Caco-2 (cell line): ENCODE measurements at regions not wholly inside any gene's neighbourhood (a gene's known extent, or its start where the extent isn't known, plus 50 kb on each side); places are given as distances from the start of the nearest gene placed in this dataset.

ENCODE experiments used
- BruUV-seq: library from RNA; stranded (reverse); fragments of 400-500 nt; replicated peaks from 2 replicates; lab custom pipeline; 2021; lab: Mats Ljungman, UMichigan
- CTCF ChIA-PET: fragments of 300-600 bp; sonication (Branson Sonifier 250); formaldehyde crosslinking; loops from one replicate; lab custom pipeline; 2022; ENCODE audit warnings: antibody characterized with exemption; lab: Charles Lee
- POLR2A ChIA-PET: fragments of 300-600 bp; sonication (Branson Sonifier 250); formaldehyde crosslinking; loops from one replicate; lab custom pipeline; 2022; ENCODE audit warnings: antibody characterized with exemption; lab: Charles Lee
- DNase-seq, 2 experiments: peaks; one replicate each; pipeline versions ENCODE4 v3.0.0 to v3.0.0-alpha.2; 2020 to 2022
- H3K27me3 ChIP-seq: replicated peaks from 2 replicates; pipeline ENCODE4 v1.6.0; 2011; ENCODE audit warnings: low read length; ENCODE audit not compliant: control insufficient read depth, insufficient read depth
- H3K36me3 ChIP-seq: 2 replicates; pipeline ENCODE4 v1.5.1; 2011; ENCODE audit warnings: low read length; ENCODE audit not compliant: control insufficient read depth, insufficient read depth
- H3K4me1 ChIP-seq: fragments of 250-450 bp; sonication (Bioruptor Pico); 2 replicates; pipeline ENCODE4 v1.5.1; 2020; ENCODE audit warnings: mild to moderate bottlenecking
- H3K4me3 ChIP-seq: 2 replicates; pipeline ENCODE4 v1.5.1; 2011; ENCODE audit warnings: low read depth, mild to moderate bottlenecking, control low read depth, low read length
- H3K9me3 ChIP-seq: fragments of 250-450 bp; sonication (Bioruptor Pico); 2 replicates; pipeline ENCODE4 v1.5.1; 2020; ENCODE audit warnings: mild to moderate bottlenecking, moderate library complexity
- H3K27ac Mint-ChIP-seq: one replicate; pipeline ENCODE4 v1.8.0; 2022; ENCODE audit warnings: mixed read lengths; ENCODE audit not compliant: unreplicated experiment
- H3K27me3 Mint-ChIP-seq: one replicate; pipeline ENCODE4 v1.8.0; 2022; ENCODE audit warnings: mixed read lengths; ENCODE audit not compliant: insufficient read depth, unreplicated experiment
- H3K36me3 Mint-ChIP-seq: one replicate; pipeline ENCODE4 v1.8.0; 2022; ENCODE audit warnings: mild to moderate bottlenecking, mixed read lengths; ENCODE audit not compliant: insufficient read depth, unreplicated experiment
- H3K4me1 Mint-ChIP-seq: one replicate; pipeline ENCODE4 v1.8.0; 2022; ENCODE audit warnings: low read depth, mixed read lengths; ENCODE audit not compliant: unreplicated experiment
- H3K4me3 Mint-ChIP-seq: one replicate; pipeline ENCODE4 v1.8.0; 2022; ENCODE audit warnings: mild to moderate bottlenecking, moderate library complexity, mixed read lengths; ENCODE audit not compliant: unreplicated experiment
- H3K9me3 Mint-ChIP-seq: one replicate; pipeline ENCODE4 v1.8.0; 2022; ENCODE audit warnings: mixed read lengths; ENCODE audit not compliant: unreplicated experiment
- CTCF ChIP-seq, 2 experiments: fragments of 200-600 bp in 1 of 2; IDR thresholded peaks; 1 replicate in 1 of 2; 2 replicates in 1 of 2; pipeline versions ENCODE4 v1.5.1 to v1.8.0; 2011 to 2022; ENCODE audit warnings: antibody characterized with exemption in 1 of 2, control low read depth in 1 of 2, inconsistent platforms in 1 of 2, low read depth in 1 of 2, low read length in 1 of 2, mild to moderate bottlenecking in 1 of 2, moderate library complexity in 1 of 2; ENCODE audit not compliant: insufficient read depth in 1 of 2, severe bottlenecking in 1 of 2, unreplicated experiment in 1 of 2
- intact Hi-C: fragments of 100-400 bp; cut with micrococcal nuclease; formaldehyde crosslinking; loops from one replicate; pipeline ENCODE4 v1.10.0; 2022; ENCODE audit not compliant: unreplicated experiment

DNA sequence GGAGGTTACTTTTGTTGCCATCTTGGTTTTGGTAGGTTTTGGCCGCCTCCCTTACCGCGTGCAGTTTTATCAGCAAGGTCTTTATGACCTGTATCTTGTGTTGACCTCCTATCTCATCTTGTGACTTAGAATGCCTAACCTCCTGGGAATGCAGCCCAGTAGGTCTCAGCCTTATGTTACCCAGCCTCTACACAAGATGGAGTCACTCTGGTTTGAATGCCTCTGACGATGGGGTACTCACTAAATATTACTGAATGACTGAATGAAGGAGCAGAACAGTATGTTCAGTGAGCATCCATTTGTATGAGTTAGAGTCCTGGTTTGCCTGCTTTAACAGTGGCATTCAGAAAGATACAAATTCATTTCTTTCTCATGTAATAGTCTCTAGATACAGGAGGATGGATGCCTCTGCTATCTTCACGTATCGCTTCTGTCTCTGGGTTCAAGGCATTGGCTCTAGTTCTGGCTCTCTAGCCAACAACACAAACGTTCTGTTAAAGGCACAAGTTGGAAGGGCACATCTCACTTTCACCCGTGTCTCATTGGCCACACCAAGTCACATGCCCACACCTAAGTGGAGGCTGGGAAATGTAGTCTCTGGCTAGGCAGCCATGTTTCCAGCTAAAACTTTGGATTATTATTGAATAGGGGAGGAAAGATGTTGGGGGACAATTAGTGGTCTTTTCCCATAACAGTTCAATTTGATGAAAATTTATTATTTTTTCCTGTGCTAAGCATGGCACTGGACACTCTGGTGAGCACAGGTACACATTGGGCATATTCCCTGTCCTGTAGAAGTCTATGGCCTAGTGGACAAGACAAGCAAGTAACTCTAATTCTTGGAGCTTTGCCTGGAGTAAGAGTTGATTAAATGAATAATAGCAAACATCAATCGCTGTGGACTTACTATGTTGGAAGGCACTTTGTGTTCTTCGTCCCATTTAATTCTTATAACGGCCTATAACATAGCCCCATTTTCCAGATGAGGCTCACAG lies 75.2 kb upstream of the RPH3A start:
- peak overlapping the region; percentile 37 for H3K4me3 Mint-ChIP-seq
- peak in 1 of 2 experiments; percentile 5 for DNase-seq
- POLR2A ChIA-PET = no interaction called here

DNA sequence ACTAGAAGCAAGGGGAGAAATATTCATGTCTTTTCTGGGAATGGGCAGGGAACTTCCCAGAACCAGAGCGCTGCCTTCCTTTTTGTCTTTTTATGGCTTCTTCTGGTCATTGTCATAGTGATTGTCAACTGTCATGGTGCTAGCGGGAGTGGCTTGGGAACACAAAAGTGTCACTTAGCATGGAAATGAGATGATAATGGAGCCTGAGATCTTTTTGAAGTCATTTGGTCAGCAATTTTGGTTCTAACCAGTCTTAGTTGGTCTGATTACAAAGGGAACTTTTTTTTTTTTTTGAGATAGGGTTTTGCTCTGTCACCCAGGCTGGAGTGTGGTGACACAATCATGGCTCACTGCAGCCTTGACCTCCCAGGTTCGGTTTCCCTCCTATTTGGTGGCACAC lies 62.7 kb upstream of the RPH3A start:
- no TSS peak for BruUV-seq
- ChIA-PET POLR2A (no interaction called here), CTCF (no interaction called here)
- H3K36me3 ChIP-seq = no peaks in the 10 kb centered on the region
- no peaks in the 10 kb centered on the region for H3K36me3 Mint-ChIP-seq
- TF ChIP-seq CTCF (IDR thresholded peaks at IDR 0.05; ENCODE audit: insufficient read depth in 1 of 2, low read depth in 1 of 2, low read length in 1 of 2, severe bottlenecking in 1 of 2, unreplicated experiment in 1 of 2) = no peak
- intact Hi-C loops = no loop called here
- H3K4me3 Mint-ChIP-seq = no peak overlapping the region
- no peaks in the 10 kb centered on the region for H3K9me3 ChIP-seq
- H3K4me1 Mint-ChIP-seq = no peaks in the 10 kb centered on the region
- no peaks in the 10 kb centered on the region for H3K9me3 Mint-ChIP-seq
- H3K4me3 ChIP-seq = no peak overlapping the region
- peaks cover 3% of the 10 kb centered on the region for H3K27me3 Mint-ChIP-seq
- H3K4me1 ChIP-seq = no peaks in the 10 kb centered on the region
- H3K27me3 ChIP-seq = no peaks in the 10 kb centered on the region
- DNase-seq = no peak
- H3K27ac Mint-ChIP-seq = no peak overlapping the region

More for the DNA sequence above, 75.2 kb upstream of the RPH3A start:
- CTCF ChIA-PET = no interaction called here
- H3K9me3 Mint-ChIP-seq = no peaks in the 10 kb centered on the region
- H3K27me3 Mint-ChIP-seq = peaks cover 12% of the 10 kb centered on the region
- H3K27me3 ChIP-seq = no peaks in the 10 kb centered on the region; the same call in 1 of the 2 replicates
- H3K4me1 Mint-ChIP-seq = peaks cover 7% of the 10 kb centered on the region
- H3K4me3 ChIP-seq = no peak overlapping the region
- TF ChIP-seq CTCF (IDR thresholded peaks at IDR 0.05; ENCODE audit: insufficient read depth in 1 of 2, low read depth in 1 of 2, low read length in 1 of 2, severe bottlenecking in 1 of 2, unreplicated experiment in 1 of 2) = no peak
- BruUV-seq = no TSS peak
- intact Hi-C loops = no loop called here
- H3K36me3 ChIP-seq = no peaks in the 10 kb centered on the region
- no peak overlapping the region for H3K27ac Mint-ChIP-seq
- no peaks in the 10 kb centered on the region for H3K4me1 ChIP-seq
- no peaks in the 10 kb centered on the region for H3K36me3 Mint-ChIP-seq
- no peaks in the 10 kb centered on the region for H3K9me3 ChIP-seq

GRCh38 chr12:112734859-112735695 lies 56.5 kb upstream of the RPH3A start:
- TF ChIP-seq CTCF (IDR thresholded peaks at IDR 0.05; ENCODE audit: insufficient read depth in 1 of 2, low read depth in 1 of 2, low read length in 1 of 2, severe bottlenecking in 1 of 2, unreplicated experiment in 1 of 2) = no peak
- BruUV-seq = no TSS peak
- no peak overlapping the region for H3K4me3 Mint-ChIP-seq
- no peaks in the 10 kb centered on the region for H3K4me1 Mint-ChIP-seq
- H3K4me1 ChIP-seq = no peaks in the 10 kb centered on the region
- no peaks in the 10 kb centered on the region for H3K9me3 Mint-ChIP-seq
- DNase-seq = no peak
- H3K27me3 ChIP-seq = no peaks in the 10 kb centered on the region; the same call in 1 of the 2 replicates
- H3K27me3 Mint-ChIP-seq = peaks cover 9% of the 10 kb centered on the region
- ChIA-PET CTCF (no interaction called here), POLR2A (no interaction called here)
- intact Hi-C loops = no loop called here
- H3K36me3 Mint-ChIP-seq = no peaks in the 10 kb centered on the region
- H3K27ac Mint-ChIP-seq = no peak overlapping the region
- H3K36me3 ChIP-seq = no peaks in the 10 kb centered on the region
- no peaks in the 10 kb centered on the region for H3K9me3 ChIP-seq
- H3K4me3 ChIP-seq = no peak overlapping the region
